ENCODE measurements at regions not wholly inside any gene's neighbourhood (a gene's known extent, or its start where the extent isn't known, plus 50 kb on each side); places are given as distances from the start of the nearest gene placed in this dataset.

DNA sequence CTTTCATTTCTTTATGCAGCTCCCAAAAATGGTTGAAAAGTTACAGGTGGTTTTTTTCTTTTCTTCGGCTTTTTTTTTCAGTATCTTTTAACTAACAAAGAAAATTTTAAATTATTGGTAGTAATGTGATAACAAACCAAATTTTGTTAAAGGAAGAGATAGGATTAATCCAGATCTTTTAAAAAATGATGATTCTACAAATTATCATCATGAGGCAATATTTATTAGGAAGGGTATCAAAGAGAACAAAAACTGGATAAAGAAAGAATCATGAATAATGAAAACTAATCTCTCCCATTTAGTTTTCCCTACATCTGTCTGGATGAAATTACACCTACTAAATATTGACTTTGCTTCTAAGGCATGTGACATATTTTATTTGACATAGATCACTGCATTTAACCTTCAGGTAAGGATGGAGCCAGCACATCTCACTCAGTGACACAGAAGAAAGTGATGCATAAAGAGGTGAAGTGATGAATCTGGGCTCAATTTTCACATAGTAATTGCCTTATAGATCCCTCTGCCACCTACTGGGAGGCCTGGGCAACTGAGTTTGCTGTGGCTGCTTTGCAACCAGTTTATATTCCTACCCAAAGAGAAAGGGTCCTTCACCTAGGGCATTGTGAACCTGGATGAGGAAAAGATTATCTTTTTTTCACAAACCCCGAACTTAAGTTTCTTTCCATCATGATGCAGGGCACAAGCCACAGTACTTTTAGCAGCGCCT, 155.6 kb downstream of the HNRNPD start:
- intact Hi-C loops (cut with DNase I) = no loop called here
- Histone ChIP-seq H3K9me3 (no peaks in the 10 kb centered on the region), H3K4me3 (no peak overlapping the region), H3K27ac (replicated peaks in 1 of 4) (no peak overlapping the region), H3K27me3 (no peaks in the 10 kb centered on the region), H3K4me1 (peaks cover 0 to 10% (median 9%) of the 10 kb centered on the region in 4 donors), H3K36me3 (no peaks in the 10 kb centered on the region)
- DNase-seq (ENCODE audit: extremely low spot score) = no peak
- 88% methylated on average over 3 of the region's 3 CpGs for WGBS
- TF ChIP-seq EP300 (IDR thresholded peaks at IDR 0.05) (no peak), POLR2AphosphoS5 (IDR thresholded peaks at IDR 0.05) (no peak), POLR2A (IDR thresholded peaks at IDR 0.05; ENCODE audit: low read depth) (no peak)
- TF ChIP-seq, protein P1, sequence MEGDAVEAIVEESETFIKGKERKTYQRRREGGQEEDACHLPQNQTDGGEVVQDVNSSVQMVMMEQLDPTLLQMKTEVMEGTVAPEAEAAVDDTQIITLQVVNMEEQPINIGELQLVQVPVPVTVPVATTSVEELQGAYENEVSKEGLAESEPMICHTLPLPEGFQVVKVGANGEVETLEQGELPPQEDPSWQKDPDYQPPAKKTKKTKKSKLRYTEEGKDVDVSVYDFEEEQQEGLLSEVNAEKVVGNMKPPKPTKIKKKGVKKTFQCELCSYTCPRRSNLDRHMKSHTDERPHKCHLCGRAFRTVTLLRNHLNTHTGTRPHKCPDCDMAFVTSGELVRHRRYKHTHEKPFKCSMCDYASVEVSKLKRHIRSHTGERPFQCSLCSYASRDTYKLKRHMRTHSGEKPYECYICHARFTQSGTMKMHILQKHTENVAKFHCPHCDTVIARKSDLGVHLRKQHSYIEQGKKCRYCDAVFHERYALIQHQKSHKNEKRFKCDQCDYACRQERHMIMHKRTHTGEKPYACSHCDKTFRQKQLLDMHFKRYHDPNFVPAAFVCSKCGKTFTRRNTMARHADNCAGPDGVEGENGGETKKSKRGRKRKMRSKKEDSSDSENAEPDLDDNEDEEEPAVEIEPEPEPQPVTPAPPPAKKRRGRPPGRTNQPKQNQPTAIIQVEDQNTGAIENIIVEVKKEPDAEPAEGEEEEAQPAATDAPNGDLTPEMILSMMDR (IDR thresholded peaks at IDR 0.05) = peak in 1 of 3 experiments; percentile 9

DNA sequence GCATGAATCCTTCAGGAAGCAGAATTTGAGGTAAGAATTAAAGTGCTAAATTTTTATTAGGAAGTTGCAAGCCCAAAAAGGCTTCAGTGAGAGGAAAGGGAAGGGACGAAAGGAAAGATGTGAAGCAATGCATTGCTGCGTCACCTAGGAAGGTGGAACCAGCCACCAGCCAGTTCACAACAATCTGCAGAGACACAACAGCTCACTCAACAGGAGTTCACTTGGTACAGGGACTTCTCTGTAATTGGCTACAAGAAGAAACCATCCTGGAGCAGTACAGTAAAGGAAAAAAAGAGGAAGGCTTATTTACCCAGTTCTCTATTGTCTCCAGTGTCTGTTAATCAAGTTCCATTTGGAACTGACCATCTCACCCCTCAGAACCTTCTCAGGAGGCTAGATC, 157.6 kb downstream of the HNRNPD start:
- Histone ChIP-seq H3K27ac (replicated peaks in 1 of 4) (no peak overlapping the region), H3K27me3 (no peaks in the 10 kb centered on the region), H3K4me1 (peaks cover 0 to 9% (median 8%) of the 10 kb centered on the region in 4 donors), H3K4me3 (no peak overlapping the region), H3K36me3 (no peaks in the 10 kb centered on the region), H3K9me3 (no peaks in the 10 kb centered on the region)
- intact Hi-C loops (cut with DNase I) = no loop called here
- no peak for DNase-seq (ENCODE audit: extremely low spot score)
- 75% methylated on average over 2 of the region's 2 CpGs for WGBS
- TF ChIP-seq POLR2A (IDR thresholded peaks at IDR 0.05; ENCODE audit: low read depth) (no peak), EP300 (IDR thresholded peaks at IDR 0.05) (no peak), POLR2AphosphoS5 (IDR thresholded peaks at IDR 0.05) (no peak)
- TF ChIP-seq, protein P1 (IDR thresholded peaks at IDR 0.05) = no peak

DNA sequence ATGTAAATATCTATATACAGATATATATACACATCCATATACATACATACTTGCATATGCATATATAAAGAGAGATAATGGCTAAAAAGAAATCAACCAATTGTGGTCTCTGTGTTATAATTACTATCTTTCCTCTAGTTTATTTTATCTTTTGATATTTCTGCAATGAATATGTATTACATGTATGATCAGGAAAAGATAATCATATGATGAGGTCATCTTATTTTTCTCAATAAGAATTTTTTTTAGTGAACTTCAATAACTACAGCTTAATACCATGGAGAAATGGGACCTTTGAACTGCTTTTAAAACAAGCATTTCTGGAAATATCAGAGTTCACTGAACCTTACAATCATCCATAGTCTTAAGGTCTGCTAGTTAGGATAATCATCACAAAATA, 158.0 kb downstream of the HNRNPD start:
- Histone ChIP-seq H3K36me3 (no peaks in the 10 kb centered on the region), H3K27me3 (no peaks in the 10 kb centered on the region), H3K9me3 (no peaks in the 10 kb centered on the region), H3K4me3 (no peak overlapping the region), H3K27ac (replicated peaks in 1 of 4) (no peak overlapping the region), H3K4me1 (peaks cover 0 to 9% (median 8%) of the 10 kb centered on the region in 4 donors)
- no peak for DNase-seq (ENCODE audit: extremely low spot score)
- intact Hi-C loops (cut with DNase I) = no loop called here
- TF ChIP-seq, protein P1 (IDR thresholded peaks at IDR 0.05) = no peak
- TF ChIP-seq POLR2A (IDR thresholded peaks at IDR 0.05; ENCODE audit: low read depth) = no peak
- TF ChIP-seq POLR2AphosphoS5 (IDR thresholded peaks at IDR 0.05) = no peak
- TF ChIP-seq EP300 (IDR thresholded peaks at IDR 0.05) = no peak

DNA sequence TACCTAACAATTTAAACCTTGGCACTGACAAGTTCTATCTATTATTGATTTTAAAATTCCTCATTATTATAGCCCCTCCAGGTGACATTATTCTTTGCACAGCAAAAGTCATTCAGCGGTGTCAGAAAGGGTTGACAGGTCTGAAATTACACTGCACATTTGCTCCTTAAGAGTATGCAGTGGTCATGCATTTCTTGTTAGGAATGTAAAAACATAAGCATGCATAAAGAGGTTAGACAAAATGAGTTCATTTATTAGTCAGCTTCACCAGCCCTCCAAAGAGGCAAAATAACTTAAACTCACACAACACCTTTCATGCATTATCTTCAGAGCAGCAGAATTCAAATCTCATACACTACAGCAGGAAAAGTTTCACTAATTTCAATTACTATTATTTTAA, 158.8 kb downstream of the HNRNPD start:
- no peaks in the 10 kb centered on the region for H3K36me3 ChIP-seq
- DNase-seq (ENCODE audit: extremely low spot score) = no peak
- no peak overlapping the region for H3K27ac ChIP-seq (replicated peaks in 1 of 4)
- no peaks in the 10 kb centered on the region for H3K27me3 ChIP-seq
- H3K4me3 ChIP-seq = no peak overlapping the region
- no peaks in the 10 kb centered on the region for H3K9me3 ChIP-seq
- peaks cover 0 to 9% (median 8%) of the 10 kb centered on the region in 4 donors for H3K4me1 ChIP-seq
- 100% methylated on average over 1 of the region's 1 CpG for WGBS
- TF ChIP-seq POLR2A (IDR thresholded peaks at IDR 0.05; ENCODE audit: low read depth) = no peak
- TF ChIP-seq, protein P1 (IDR thresholded peaks at IDR 0.05) = no peak
- TF ChIP-seq POLR2AphosphoS5 (IDR thresholded peaks at IDR 0.05) = no peak
- no peak for TF ChIP-seq EP300 (IDR thresholded peaks at IDR 0.05)
- intact Hi-C loops (cut with DNase I) = no loop called here
